ENCODE measurements at regions not wholly inside any gene's neighbourhood (a gene's known extent, or its start where the extent isn't known, plus 50 kb on each side); places are given as distances from the start of the nearest gene placed in this dataset.

GRCh38 chr1:88111816-88112215 lies 572.3 kb upstream of the PKN2 start:
- DNase-seq (ENCODE audit: low read depth in 2 of 3, low spot score in 2 of 3) = no peak

- no peak for DNase-seq (ENCODE audit: low read depth in 2 of 3, low spot score in 2 of 3)
Observed at GRCh38 chr1:88117597-88117996, 566.5 kb upstream of the PKN2 start.

DNA sequence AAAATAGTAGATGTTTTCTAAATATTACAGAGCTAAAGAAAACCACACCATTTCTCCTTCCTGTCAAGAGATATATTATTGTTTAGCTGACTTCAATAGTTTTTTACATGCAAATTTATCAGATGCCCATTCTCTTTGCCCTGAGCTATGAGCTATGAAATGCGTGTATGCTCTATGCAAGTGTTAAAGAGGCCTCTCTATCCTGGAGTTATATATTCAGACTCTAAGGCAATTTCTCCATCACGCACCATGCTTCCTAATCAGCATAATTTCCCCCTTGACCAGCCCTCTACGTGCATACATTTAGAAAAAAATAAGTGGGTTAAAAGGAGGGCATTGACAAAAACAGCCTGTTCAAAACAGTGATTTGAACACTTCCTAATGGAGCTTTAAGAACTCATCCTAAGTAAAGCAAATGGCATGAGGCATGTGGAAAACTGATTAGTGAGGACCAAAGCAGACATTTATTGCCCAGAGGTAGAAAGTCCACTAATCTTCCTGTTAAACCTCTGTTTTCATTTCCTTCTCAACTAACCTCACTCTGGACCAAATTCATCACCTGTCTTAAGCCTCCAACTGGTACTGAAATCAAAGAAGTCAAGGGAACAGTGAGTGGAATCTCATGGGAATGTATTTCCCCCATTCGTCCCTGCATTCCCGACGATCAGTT lies 565.8 kb upstream of the PKN2 start:
- DNase-seq (ENCODE audit: low read depth in 2 of 3, low spot score in 2 of 3) = no peak

DNA sequence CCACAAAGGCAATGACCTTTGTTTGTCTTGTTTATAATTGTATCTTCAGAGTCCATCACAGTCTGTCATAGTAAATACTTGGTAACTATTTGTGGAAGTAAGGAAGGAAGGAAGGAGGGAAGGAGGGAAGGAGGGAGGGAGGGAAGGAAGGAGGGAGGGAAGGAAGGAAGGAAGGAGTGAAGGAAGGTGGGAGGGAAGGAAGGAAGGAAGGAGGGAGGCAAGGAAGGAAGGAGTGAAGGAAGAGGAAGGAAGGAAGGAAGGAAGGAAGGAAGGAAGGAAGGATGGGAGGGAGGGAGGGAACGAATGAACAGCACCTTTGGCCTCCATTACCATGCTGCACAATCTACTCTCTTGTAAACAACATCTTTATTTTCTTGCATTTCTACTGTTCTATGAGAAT lies 559.5 kb upstream of the PKN2 start:
- no peak for DNase-seq (ENCODE audit: low read depth in 2 of 3, low spot score in 2 of 3)

DNA sequence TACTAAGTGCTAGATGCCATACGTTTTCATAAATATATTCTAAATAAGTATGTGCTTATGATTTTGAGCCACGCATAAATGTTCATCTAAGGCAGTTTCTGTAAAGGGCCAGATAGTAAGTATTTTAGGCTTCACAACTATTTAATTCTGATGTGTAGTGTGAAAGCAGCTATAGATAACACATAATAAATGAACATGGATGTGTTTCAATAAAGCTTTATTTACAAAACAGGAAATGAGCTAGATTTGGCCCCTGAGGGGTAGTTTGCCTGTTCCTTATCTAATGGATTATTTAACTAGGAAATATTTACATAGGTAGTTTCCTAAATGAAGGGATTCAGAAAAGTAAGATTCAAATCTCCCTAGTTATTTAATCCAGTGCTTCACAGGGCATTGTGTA lies 557.6 kb upstream of the PKN2 start:
- DNase-seq (ENCODE audit: low read depth in 2 of 3, low spot score in 2 of 3) = no peak

- DNase-seq (ENCODE audit: low read depth in 2 of 3, low spot score in 2 of 3) = no peak
Observed at GRCh38 chr1:88133991-88134390, 550.1 kb upstream of the PKN2 start.

DNA sequence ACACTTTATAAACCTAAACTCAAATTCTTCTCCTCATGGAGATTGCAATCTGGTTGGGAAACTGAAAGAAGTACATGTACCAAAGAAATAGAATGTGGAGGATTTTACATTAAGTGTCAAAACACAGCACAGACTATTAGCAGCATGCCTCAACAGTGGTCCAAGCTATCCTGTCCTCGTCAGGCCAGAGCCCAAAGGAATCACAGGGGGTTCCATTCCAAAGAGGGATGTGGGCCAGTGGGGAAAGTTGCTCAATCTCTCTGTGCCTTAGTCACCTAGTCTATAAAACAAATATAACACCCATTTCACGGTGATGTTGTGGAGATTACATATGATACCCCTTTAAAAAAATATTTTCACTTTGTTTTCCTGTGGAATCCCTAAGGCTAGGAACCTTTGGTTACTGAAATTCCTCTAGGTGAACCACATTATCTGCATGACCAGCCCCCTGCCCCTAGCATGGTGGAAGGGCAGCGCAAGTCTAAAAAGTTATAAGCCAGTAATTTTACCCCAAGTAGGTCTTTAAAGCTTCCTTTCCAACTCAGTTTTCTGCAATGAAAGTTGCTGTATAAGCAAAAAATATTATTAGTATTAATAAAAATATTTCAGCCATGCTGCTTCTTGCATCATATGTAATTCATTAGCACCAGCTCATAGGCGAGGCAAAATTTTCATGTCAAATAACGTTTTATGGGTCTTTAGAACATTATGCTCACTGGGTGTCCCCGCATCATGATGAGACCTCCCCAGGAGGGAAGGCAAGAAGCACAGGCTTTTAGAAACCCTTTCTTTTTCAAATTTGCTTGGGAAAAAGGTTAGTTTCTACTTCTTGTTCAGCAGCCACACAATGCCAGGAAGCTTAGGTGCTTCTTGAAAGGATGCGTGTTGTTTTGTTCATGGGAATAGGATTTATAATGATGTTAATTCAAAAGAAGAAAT lies 548.8 kb upstream of the PKN2 start:
- DNase-seq (ENCODE audit: low read depth in 2 of 3, low spot score in 2 of 3) = no peak

GRCh38 chr1:88139633-88140032 lies 544.4 kb upstream of the PKN2 start:
- DNase-seq (ENCODE audit: low read depth in 2 of 3, low spot score in 2 of 3) = no peak

DNA sequence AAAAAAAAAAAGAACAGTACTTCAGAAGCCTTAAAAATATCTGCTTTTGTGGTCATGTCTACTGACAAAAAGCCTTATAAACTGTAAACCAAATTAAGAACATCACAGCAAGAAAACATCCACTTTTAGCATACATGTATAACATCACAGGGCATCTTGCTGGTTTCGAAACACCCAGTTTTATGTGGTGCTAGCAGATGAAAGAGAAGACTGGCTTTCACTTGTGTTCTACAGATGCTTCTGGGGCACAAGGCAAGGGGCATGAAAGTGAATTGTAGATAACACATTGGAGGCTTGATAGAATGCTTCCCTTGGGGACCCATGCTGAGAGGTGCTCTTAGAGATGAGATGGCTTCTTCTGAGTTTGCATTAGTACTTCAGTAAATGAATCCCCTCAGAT lies 543.7 kb upstream of the PKN2 start:
- DNase-seq (ENCODE audit: low read depth in 2 of 3, low spot score in 2 of 3) = no peak

- DNase-seq (ENCODE audit: low read depth in 2 of 3, low spot score in 2 of 3) = no peak
Observed at GRCh38 chr1:88141499-88142074, 542.5 kb upstream of the PKN2 start.

- no peak for DNase-seq (ENCODE audit: low read depth in 2 of 3, low spot score in 2 of 3)
Observed at GRCh38 chr1:88145752-88146151, 538.3 kb upstream of the PKN2 start.

GRCh38 chr1:88149686-88150085 lies 534.4 kb upstream of the PKN2 start:
- DNase-seq (ENCODE audit: low read depth in 2 of 3, low spot score in 2 of 3) = no peak

DNA sequence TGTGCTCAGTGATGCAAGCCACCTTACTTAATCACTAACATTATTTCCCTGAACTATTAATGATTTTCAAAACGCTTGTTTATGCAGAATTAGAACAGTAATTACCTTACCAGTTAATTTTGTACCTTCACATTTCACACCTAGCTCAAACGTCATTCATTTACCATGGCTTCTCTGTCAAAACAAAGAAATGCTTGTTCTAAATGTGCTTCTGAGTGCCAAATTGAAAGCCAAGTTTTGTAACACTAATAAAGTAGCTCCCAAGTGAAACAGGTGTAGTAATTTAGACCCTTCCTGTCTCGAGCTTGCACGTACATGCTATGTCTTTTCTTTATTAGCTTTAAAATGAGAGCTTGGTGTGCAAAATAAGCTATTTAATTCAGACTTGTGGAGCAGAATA lies 533.7 kb upstream of the PKN2 start:
- no peak for DNase-seq (ENCODE audit: low read depth in 2 of 3, low spot score in 2 of 3)

DNA sequence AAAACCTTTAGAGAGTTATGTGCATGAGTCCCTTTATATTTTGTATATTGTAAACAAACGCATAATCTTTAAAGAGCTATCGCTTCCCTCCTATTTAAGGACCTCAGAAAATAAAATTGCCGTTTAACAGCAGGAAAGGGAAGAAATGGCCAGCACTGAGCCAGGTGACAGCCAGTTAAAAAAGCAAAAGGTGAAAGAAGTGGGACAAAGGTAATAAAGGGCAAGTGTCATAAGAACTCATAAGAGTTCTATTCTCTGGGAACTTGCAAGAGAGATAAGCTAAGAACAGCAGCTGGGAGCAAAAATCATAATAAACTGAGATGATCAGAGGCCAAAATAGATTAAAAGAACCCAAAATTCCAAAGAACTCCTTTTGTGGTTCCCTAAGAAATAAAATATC lies 520.9 kb upstream of the PKN2 start:
- no peak for DNase-seq (ENCODE audit: low read depth in 2 of 3, low spot score in 2 of 3)

GRCh38 chr1:88168126-88168525 lies 515.9 kb upstream of the PKN2 start:
- no peak for DNase-seq (ENCODE audit: low read depth in 2 of 3, low spot score in 2 of 3)

DNA sequence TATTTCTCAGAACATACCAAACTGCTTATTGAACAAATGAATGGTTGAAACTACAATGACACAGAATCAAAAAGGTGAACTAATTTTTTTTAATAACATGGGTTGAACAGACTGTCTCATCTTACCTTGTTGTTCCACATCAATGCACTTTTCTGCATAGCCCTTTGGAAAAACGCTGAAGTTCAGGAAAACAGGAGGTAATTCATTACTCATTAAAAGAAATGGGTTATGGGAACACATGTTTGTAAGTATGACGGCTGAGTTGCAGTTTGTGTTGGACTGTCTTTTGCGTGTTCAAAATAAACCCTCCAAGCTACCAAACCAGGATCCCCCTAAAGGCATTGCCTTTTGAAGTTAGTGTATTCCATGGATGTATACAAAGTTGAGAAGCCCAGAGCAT lies 514.9 kb upstream of the PKN2 start:
- no peak for DNase-seq (ENCODE audit: low read depth in 2 of 3, low spot score in 2 of 3)

- no peak for DNase-seq (ENCODE audit: low read depth in 2 of 3, low spot score in 2 of 3)
Observed at GRCh38 chr1:88169939-88170338, 514.1 kb upstream of the PKN2 start.

DNA sequence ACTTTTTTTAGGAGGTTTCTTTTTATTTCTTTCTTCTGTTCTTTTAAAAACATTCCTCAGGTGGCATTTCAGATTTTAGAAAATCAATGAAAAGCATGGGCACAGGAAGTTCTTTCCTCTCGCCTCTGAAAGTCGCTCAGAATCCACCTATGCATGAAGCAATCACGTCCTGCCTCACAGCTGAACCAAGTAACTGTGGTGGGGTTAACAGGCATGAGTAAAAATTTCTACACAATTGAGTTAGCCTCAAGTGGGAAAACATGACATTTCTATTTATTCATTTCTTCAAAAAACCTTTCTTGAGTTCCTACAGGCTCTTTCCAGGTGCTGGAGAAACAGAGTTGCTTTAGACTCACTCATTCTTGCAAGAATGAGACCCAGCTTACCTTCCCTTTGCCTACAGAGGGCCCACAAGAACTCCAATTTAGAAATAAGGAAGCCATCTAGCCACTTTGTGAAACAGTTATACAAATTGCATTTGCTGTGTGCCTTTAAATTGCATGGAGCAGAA lies 508.9 kb upstream of the PKN2 start:
- no peak for DNase-seq (ENCODE audit: low read depth in 2 of 3, low spot score in 2 of 3)

DNA sequence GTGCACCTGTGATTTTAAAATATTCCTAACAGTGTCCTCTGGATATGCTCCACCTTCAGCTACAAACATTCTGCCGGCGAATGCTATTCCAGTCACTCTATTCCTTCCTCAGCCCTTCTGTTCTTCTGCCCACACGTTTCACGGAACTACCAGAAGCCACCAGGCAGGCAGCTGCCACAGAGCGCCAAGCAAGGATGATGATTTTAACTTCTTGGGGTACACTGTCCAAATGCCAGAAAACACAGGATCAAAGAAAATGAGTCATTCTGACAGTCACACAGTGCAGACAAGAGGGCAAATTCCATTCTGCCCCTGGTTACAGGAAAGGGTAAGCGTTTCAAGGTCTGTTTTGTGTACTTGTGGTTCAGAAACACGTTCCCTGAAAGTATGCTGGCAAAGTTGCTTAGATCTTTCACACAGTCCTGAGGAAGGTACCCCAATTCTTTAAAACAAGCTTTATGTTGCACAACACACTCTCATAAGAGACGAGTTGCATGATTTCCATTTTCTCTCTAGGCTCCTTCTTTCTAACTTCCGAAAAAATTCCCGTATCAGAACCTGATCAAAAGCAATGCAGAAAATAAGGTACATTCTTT lies 508.3 kb upstream of the PKN2 start:
- no peak for DNase-seq (ENCODE audit: low read depth in 2 of 3, low spot score in 2 of 3)

GRCh38 chr1:88179943-88180342 lies 504.1 kb upstream of the PKN2 start:
- no peak for DNase-seq (ENCODE audit: low read depth in 2 of 3, low spot score in 2 of 3)

DNA sequence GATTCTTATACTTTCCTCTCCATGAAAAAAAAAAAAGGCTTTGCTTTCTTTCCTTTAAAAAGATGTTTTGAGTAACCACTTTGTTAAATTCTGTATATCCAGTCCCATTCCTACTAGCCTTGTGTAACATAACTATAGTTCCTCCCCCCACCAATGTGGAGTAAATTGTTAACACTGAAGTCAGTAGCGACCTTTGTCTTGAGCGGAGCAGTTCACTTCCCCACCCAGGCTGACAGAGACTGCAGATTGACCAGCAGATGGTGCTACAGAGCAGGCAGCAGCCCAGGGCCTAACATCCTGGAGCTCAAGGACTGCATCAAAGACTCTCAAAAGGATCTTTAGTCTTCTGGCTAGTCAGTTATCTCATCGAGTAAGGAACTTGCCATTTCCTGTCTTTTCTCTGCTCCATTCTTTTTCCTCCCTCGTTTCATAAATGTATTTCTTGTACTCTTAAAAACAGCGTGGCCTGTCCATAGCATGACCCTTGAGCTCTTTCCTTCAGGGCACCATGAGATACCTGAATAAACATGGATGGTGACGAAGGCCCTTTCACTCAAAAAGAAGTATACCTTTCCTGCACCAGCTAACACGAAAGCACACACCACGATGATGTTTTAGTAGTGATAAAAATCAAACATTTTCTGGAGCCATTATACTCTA lies 503.5 kb upstream of the PKN2 start:
- DNase-seq (ENCODE audit: low read depth in 2 of 3, low spot score in 2 of 3) = peak in 2 of 3 experiments; percentile 5 to 33
